Astrocyte (in vitro differentiated cells and primary cell): ENCODE measurements at regions not wholly inside any gene's neighbourhood (a gene's known extent, or its start where the extent isn't known, plus 50 kb on each side); places are given as distances from the start of the nearest gene placed in this dataset.

Experiments
- DNase-seq: peaks from one replicate; pipeline ENCODE4 v3.0.0-alpha.2; 2010; ENCODE audit warnings: low read depth
- FAIRE-seq: peaks from 2 replicates; lab custom pipeline; 2011; peaks lifted over from hg19 to GRCh38; lab: Jason Lieb, UNC
- H2AFZ ChIP-seq: 2 replicates; pipeline ENCODE4 v1.6.0; 2012; ENCODE audit warnings: low read depth, low read length, inconsistent platforms
- H3K27ac ChIP-seq: 2 replicates; pipeline ENCODE4 v1.5.1; 2011; ENCODE audit warnings: low read depth, low read length, inconsistent platforms
- H3K27me3 ChIP-seq: 2 replicates; pipeline ENCODE4 v1.6.0; 2011; ENCODE audit warnings: low read length, inconsistent platforms; ENCODE audit not compliant: insufficient read depth
- H3K36me3 ChIP-seq: 2 replicates; pipeline ENCODE4 v1.5.1; 2011; ENCODE audit warnings: low read length, inconsistent platforms; ENCODE audit not compliant: insufficient read depth
- H3K4me1 ChIP-seq: 2 replicates; pipeline ENCODE4 v1.5.1; 2011; ENCODE audit warnings: low read length, inconsistent platforms; ENCODE audit not compliant: insufficient read depth
- H3K4me2 ChIP-seq: 2 replicates; pipeline ENCODE4 v1.6.0; 2012; ENCODE audit warnings: low read length, inconsistent platforms
- H3K4me3 ChIP-seq: 2 replicates; pipeline ENCODE4 v1.5.1; 2011; ENCODE audit warnings: low read depth, mild to moderate bottlenecking, low read length, inconsistent platforms; ENCODE audit not compliant: insufficient read depth
- H3K79me2 ChIP-seq: 2 replicates; pipeline ENCODE4 v1.6.0; 2012; ENCODE audit warnings: mild to moderate bottlenecking, low read length, inconsistent platforms; ENCODE audit not compliant: insufficient read depth
- H3K9ac ChIP-seq: 2 replicates; pipeline ENCODE4 v1.6.0; 2012; ENCODE audit warnings: mild to moderate bottlenecking, low read length, inconsistent platforms
- H3K9me3 ChIP-seq: 2 replicates; pipeline ENCODE4 v1.5.1; 2012; ENCODE audit warnings: low read depth, mild to moderate bottlenecking, low read length, inconsistent platforms; ENCODE audit not compliant: insufficient read depth
- H4K20me1 ChIP-seq: 2 replicates; pipeline ENCODE4 v1.6.0; 2012; ENCODE audit warnings: low read length, inconsistent platforms; ENCODE audit not compliant: insufficient read depth
- H3K27ac Mint-ChIP-seq: one replicate; pipeline ENCODE4 v1.8.0; 2021; ENCODE audit warnings: mild to moderate bottlenecking, mixed read lengths; ENCODE audit not compliant: unreplicated experiment
- H3K27me3 Mint-ChIP-seq: one replicate; pipeline ENCODE4 v1.8.0; 2021; ENCODE audit warnings: low read depth, mixed read lengths; ENCODE audit not compliant: unreplicated experiment
- H3K36me3 Mint-ChIP-seq: one replicate; pipeline ENCODE4 v1.8.0; 2021; ENCODE audit warnings: low read depth, mixed read lengths; ENCODE audit not compliant: unreplicated experiment
- H3K4me1 Mint-ChIP-seq: one replicate; pipeline ENCODE4 v1.8.0; 2021; ENCODE audit warnings: low read depth, mixed read lengths; ENCODE audit not compliant: unreplicated experiment
- H3K4me3 Mint-ChIP-seq: one replicate; pipeline ENCODE4 v1.8.0; 2021; ENCODE audit warnings: mild to moderate bottlenecking, moderate library complexity, mixed read lengths; ENCODE audit not compliant: unreplicated experiment
- H3K9me3 Mint-ChIP-seq: one replicate; pipeline ENCODE4 v1.8.0; 2021; ENCODE audit warnings: mild to moderate bottlenecking, mixed read lengths; ENCODE audit not compliant: unreplicated experiment
- CTCF ChIP-seq: IDR thresholded peaks from 2 replicates; pipeline ENCODE4 v1.5.1; 2011; ENCODE audit warnings: low read depth, mild to moderate bottlenecking, inconsistent platforms, low read length, moderate library complexity; ENCODE audit not compliant: insufficient read depth
- EZH2 ChIP-seq: IDR thresholded peaks from 2 replicates; pipeline ENCODE4 v1.6.1; 2012; ENCODE audit warnings: mild to moderate bottlenecking, low read length, inconsistent platforms; ENCODE audit not compliant: insufficient read depth

- peak; percentile 63 for FAIRE-seq
- H3K9me3 Mint-ChIP-seq = peaks cover 6% of the 10 kb centered on the region
- TF ChIP-seq CTCF (no peak), EZH2 (no peak)
- Histone ChIP-seq H3K9ac (no peak overlapping the region), H3K36me3 (no peaks in the 10 kb centered on the region), H3K4me2 (no peak overlapping the region), H3K4me3 (no peak overlapping the region), H3K27ac (no peak overlapping the region), H3K79me2 (no peaks in the 10 kb centered on the region), H2AFZ (no peak overlapping the region), H3K27me3 (no peaks in the 10 kb centered on the region), H3K4me1 (no peaks in the 10 kb centered on the region), H3K9me3 (no peaks in the 10 kb centered on the region), H4K20me1 (no peaks in the 10 kb centered on the region)
- H3K4me3 Mint-ChIP-seq = no peak overlapping the region
- no peaks in the 10 kb centered on the region for H3K36me3 Mint-ChIP-seq
- H3K4me1 Mint-ChIP-seq = peaks cover 4% of the 10 kb centered on the region
- DNase-seq = peak; percentile 35
- H3K27ac Mint-ChIP-seq = no peak overlapping the region
- no peaks in the 10 kb centered on the region for H3K27me3 Mint-ChIP-seq
Measured at GRCh38 chr1:185654199-185654951, 79.8 kb upstream of the HMCN1 start.

GRCh38 chr1:185653615-185654014 lies 80.6 kb upstream of the HMCN1 start:
- no peaks in the 10 kb centered on the region for H3K9me3 ChIP-seq
- DNase-seq (no peak), FAIRE-seq (no peak)
- Mint-ChIP-seq H3K36me3 (no peaks in the 10 kb centered on the region), H3K4me3 (no peak overlapping the region), H3K4me1 (peaks cover 4% of the 10 kb centered on the region), H3K9me3 (peaks cover 6% of the 10 kb centered on the region), H3K27ac (no peak overlapping the region), H3K27me3 (no peaks in the 10 kb centered on the region)
- H3K79me2 ChIP-seq = no peaks in the 10 kb centered on the region
- no peaks in the 10 kb centered on the region for H3K36me3 ChIP-seq
- H2AFZ ChIP-seq = no peak overlapping the region
- no peak overlapping the region for H3K27ac ChIP-seq
- H4K20me1 ChIP-seq = no peaks in the 10 kb centered on the region
- no peak overlapping the region for H3K9ac ChIP-seq
- no peak overlapping the region for H3K4me3 ChIP-seq
- H3K4me1 ChIP-seq = no peaks in the 10 kb centered on the region
- no peak for TF ChIP-seq EZH2
- TF ChIP-seq CTCF = no peak
- H3K27me3 ChIP-seq = no peaks in the 10 kb centered on the region
- no peak overlapping the region for H3K4me2 ChIP-seq

- H3K4me1 Mint-ChIP-seq = peaks cover 13% of the 10 kb centered on the region
- H3K36me3 Mint-ChIP-seq = no peaks in the 10 kb centered on the region
- Histone ChIP-seq H2AFZ (no peak overlapping the region), H3K4me1 (peaks cover 5% of the 10 kb centered on the region), H3K4me3 (no peak overlapping the region), H3K4me2 (no peak overlapping the region), H3K27me3 (no peaks in the 10 kb centered on the region), H3K27ac (no peak overlapping the region), H4K20me1 (no peaks in the 10 kb centered on the region), H3K9ac (no peak overlapping the region), H3K9me3 (no peaks in the 10 kb centered on the region), H3K79me2 (no peaks in the 10 kb centered on the region), H3K36me3 (no peaks in the 10 kb centered on the region)
- no peak overlapping the region for H3K4me3 Mint-ChIP-seq
- FAIRE-seq (no peak), DNase-seq (no peak)
- H3K27me3 Mint-ChIP-seq = no peaks in the 10 kb centered on the region
- TF ChIP-seq CTCF (no peak), EZH2 (no peak)
- H3K9me3 Mint-ChIP-seq = peaks cover 11% of the 10 kb centered on the region
- no peak overlapping the region for H3K27ac Mint-ChIP-seq
Measured at GRCh38 chr1:185652348-185652747, 81.8 kb upstream of the HMCN1 start.
